Central memory CD8-positive, alpha-beta T cell (primary cell): ENCODE measurements at regions not wholly inside any gene's neighbourhood (a gene's known extent, or its start where the extent isn't known, plus 50 kb on each side); places are given as distances from the start of the nearest gene placed in this dataset.

Experiments
- ATAC-seq: fragments of 150-1000 bp; cut with Tn5 transposase; replicated peaks from 2 replicates; pipeline ENCODE4 v1.10.0; 2022; ENCODE audit warnings: mild to moderate bottlenecking, moderate FRiP score, moderate number of reproducible peaks; ENCODE audit not compliant: poor library complexity, severe bottlenecking; ENCODE audit errors: extremely low read depth
- DNase-seq, 2 donors: peaks; one replicate each; pipeline ENCODE4 v3.0.0; 2021; ENCODE audit warnings: low spot score in 2 of 2
- H3K27ac Mint-ChIP-seq: one replicate; pipeline ENCODE4 v1.8.0; 2022; ENCODE audit warnings: low read depth, mild to moderate bottlenecking, moderate library complexity, mixed read lengths
- H3K27me3 Mint-ChIP-seq: one replicate; pipeline ENCODE4 v1.8.0; 2022; ENCODE audit warnings: mixed read lengths
- H3K36me3 Mint-ChIP-seq: one replicate; pipeline ENCODE4 v1.8.0; 2022; ENCODE audit warnings: mild to moderate bottlenecking, moderate library complexity, mixed read lengths; ENCODE audit not compliant: insufficient read depth
- H3K4me1 Mint-ChIP-seq: one replicate; pipeline ENCODE4 v1.8.0; 2022; ENCODE audit warnings: mixed read lengths
- H3K4me3 Mint-ChIP-seq: one replicate; pipeline ENCODE4 v1.8.0; 2022; ENCODE audit warnings: mild to moderate bottlenecking, moderate library complexity, mixed read lengths
- H3K9me3 Mint-ChIP-seq: one replicate; pipeline ENCODE4 v1.8.0; 2022; ENCODE audit warnings: mixed read lengths

- ATAC-seq (no peak), DNase-seq (no peak)
- H3K27me3 Mint-ChIP-seq, result peaks cover 36% of the 10 kb centered on the region
- no peaks in the 10 kb centered on the region for H3K9me3 Mint-ChIP-seq
- H3K4me3 Mint-ChIP-seq, result no peak overlapping the region
- H3K36me3 Mint-ChIP-seq, result peaks cover 2% of the 10 kb centered on the region
- no peak overlapping the region for H3K27ac Mint-ChIP-seq
- no peaks in the 10 kb centered on the region for H3K4me1 Mint-ChIP-seq
These were observed 153.4 kb downstream of the TMEM161B start for GRCh38 chr5:88115211-88115610.

GRCh38 chr5:88113429-88113828 lies 155.2 kb downstream of the TMEM161B start:
- Mint-ChIP-seq H3K4me1 (no peaks in the 10 kb centered on the region), H3K27me3 (peaks cover 33% of the 10 kb centered on the region), H3K9me3 (no peaks in the 10 kb centered on the region), H3K4me3 (no peak overlapping the region), H3K27ac (no peak overlapping the region), H3K36me3 (peaks cover 2% of the 10 kb centered on the region)
- no peak for DNase-seq
- ATAC-seq, result no peak

- peaks cover 2% of the 10 kb centered on the region for H3K36me3 Mint-ChIP-seq
- no peak for ATAC-seq
- no peaks in the 10 kb centered on the region for H3K9me3 Mint-ChIP-seq
- no peak overlapping the region for H3K27ac Mint-ChIP-seq
- no peaks in the 10 kb centered on the region for H3K4me1 Mint-ChIP-seq
- DNase-seq, result no peak
- H3K4me3 Mint-ChIP-seq, result no peak overlapping the region
- peaks cover 14% of the 10 kb centered on the region for H3K27me3 Mint-ChIP-seq
These were observed 158.8 kb downstream of the TMEM161B start for GRCh38 chr5:88109818-88110217.

DNA sequence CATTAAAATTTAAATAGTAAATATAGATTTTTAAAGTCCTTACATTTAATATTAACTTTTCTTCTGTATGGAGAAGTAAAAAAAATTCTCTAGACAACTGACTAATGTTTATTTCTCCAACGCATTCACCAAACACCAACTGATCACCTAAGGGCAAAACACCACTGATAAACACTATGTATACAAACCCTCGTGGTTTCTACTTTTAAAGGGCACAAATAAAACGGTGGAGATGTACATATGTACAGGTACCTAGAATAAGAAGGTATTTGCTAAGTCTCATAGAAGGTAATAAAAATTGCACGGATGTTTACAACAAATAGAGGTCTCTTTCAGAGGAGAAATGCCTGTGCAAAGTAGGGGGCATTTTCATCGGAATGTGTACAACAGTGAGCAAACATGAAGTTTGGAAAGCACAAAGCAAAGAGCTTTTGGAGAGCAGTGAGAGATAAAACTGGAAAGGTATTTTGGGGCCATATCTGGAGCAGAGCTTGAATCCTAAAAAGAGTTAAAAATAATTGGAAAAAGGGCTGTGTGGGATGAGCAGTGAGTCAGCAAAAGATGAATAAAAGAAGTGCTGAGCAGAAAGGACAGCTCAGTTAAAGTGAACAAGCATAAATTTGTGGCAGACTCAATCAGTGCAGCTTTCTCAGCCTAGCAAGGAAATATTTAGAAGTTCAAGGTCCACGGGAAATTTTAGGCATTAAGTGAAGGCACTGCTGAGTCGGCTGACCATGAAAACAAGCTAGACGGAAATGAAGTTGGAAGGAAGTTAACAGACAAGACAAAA lies 160.0 kb downstream of the TMEM161B start:
- Mint-ChIP-seq H3K27me3 (peaks cover 19% of the 10 kb centered on the region), H3K27ac (no peak overlapping the region), H3K9me3 (no peaks in the 10 kb centered on the region), H3K4me3 (no peak overlapping the region), H3K4me1 (no peaks in the 10 kb centered on the region), H3K36me3 (peaks cover 2% of the 10 kb centered on the region)
- ATAC-seq (no peak), DNase-seq (no peak)

- DNase-seq, result no peak
- no peak for ATAC-seq
- peaks cover under 1% of the 10 kb centered on the region for H3K27me3 Mint-ChIP-seq
- H3K4me3 Mint-ChIP-seq, result no peak overlapping the region
- no peaks in the 10 kb centered on the region for H3K9me3 Mint-ChIP-seq
- no peaks in the 10 kb centered on the region for H3K4me1 Mint-ChIP-seq
- H3K36me3 Mint-ChIP-seq, result no peaks in the 10 kb centered on the region
- no peak overlapping the region for H3K27ac Mint-ChIP-seq
These were observed 173.6 kb downstream of the TMEM161B start for GRCh38 chr5:88094906-88095496.

DNA sequence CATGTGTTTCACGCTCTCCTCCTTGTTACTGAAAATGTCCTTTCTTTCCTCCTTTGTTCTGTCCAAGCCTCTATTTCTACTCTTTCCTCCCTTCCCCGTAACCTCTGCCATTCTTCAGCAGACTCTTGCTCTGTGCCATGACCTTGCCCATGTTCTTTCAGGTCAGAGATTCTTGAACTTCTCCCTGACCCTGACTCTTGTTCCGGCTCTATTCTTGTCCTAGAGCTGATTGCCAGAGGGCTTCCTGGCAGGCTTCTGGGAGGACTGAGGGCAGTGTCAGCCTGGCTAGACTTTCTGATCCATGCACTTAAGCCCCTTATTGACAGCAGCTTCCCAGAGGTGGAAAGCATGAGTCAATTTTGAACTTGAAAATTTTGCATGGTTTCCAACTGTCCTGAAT lies 174.2 kb downstream of the TMEM161B start:
- peaks cover 6% of the 10 kb centered on the region for H3K27me3 Mint-ChIP-seq
- no peak for ATAC-seq
- H3K4me3 Mint-ChIP-seq, result no peak overlapping the region
- no peak for DNase-seq
- no peak overlapping the region for H3K27ac Mint-ChIP-seq
- no peaks in the 10 kb centered on the region for H3K36me3 Mint-ChIP-seq
- H3K4me1 Mint-ChIP-seq, result no peaks in the 10 kb centered on the region
- H3K9me3 Mint-ChIP-seq, result no peaks in the 10 kb centered on the region

DNA sequence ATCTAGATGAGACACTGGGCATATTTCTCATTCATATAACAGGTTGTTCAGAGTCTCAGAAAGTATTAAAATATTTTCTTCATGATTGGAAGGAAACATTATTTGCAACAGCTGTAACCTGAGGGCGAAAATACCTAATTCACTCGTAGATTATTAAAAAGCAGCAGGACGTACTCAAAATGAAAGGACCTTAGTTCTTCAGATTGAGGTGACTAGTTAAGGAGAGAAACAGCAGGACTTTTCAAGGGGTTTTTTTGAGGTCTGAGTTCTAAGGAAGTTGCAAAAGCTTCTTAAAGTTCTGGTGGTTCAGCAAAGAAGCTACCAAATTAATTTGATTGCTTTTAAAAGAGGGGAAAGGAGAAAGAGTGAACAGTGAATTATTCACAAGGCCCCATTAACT lies 174.9 kb downstream of the TMEM161B start:
- Mint-ChIP-seq H3K4me1 (no peaks in the 10 kb centered on the region), H3K27ac (no peak overlapping the region), H3K27me3 (peaks cover 13% of the 10 kb centered on the region), H3K36me3 (no peaks in the 10 kb centered on the region), H3K9me3 (no peaks in the 10 kb centered on the region), H3K4me3 (no peak overlapping the region)
- ATAC-seq (no peak), DNase-seq (no peak)

DNA sequence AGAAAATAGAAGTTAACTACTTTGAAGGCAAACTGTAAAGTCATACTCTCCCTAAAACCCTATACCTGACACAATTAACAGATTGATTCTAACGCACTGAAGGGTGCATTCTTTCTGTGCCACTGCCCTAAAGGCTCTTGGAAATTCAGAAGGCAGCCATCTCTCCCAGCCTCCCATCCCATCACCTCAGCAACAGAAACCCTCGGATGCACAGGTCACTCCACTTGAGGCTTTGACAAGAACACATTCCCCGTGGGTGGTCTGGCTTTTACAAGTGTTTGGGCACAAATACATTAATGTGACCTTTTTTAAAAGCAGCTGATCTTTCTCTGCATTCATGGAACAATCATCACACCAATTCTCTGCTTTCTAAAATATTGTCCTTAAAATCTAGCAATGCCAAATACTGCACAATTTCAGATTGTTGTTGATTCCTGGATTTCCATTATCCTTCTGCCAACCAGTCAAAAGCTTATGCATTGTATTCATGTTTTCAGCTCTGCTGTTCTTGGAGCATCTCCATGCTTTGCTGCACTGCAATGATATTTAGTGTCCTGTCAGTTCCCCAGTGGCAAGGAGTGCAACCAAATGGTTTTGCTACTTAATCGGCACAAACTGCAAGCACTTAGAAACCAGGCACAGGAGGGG lies 175.6 kb downstream of the TMEM161B start:
- H3K4me1 Mint-ChIP-seq, result no peaks in the 10 kb centered on the region
- peaks cover 19% of the 10 kb centered on the region for H3K27me3 Mint-ChIP-seq
- no peak overlapping the region for H3K27ac Mint-ChIP-seq
- H3K9me3 Mint-ChIP-seq, result no peaks in the 10 kb centered on the region
- H3K4me3 Mint-ChIP-seq, result no peak overlapping the region
- H3K36me3 Mint-ChIP-seq, result no peaks in the 10 kb centered on the region
- DNase-seq, result no peak
- ATAC-seq, result no peak

- Mint-ChIP-seq H3K27me3 (peaks cover 27% of the 10 kb centered on the region), H3K9me3 (no peaks in the 10 kb centered on the region), H3K4me1 (no peaks in the 10 kb centered on the region), H3K27ac (no peak overlapping the region), H3K36me3 (no peaks in the 10 kb centered on the region), H3K4me3 (no peak overlapping the region)
- DNase-seq (no peak), ATAC-seq (no peak)
These were observed 176.3 kb downstream of the TMEM161B start for GRCh38 chr5:88092358-88092757.

DNA sequence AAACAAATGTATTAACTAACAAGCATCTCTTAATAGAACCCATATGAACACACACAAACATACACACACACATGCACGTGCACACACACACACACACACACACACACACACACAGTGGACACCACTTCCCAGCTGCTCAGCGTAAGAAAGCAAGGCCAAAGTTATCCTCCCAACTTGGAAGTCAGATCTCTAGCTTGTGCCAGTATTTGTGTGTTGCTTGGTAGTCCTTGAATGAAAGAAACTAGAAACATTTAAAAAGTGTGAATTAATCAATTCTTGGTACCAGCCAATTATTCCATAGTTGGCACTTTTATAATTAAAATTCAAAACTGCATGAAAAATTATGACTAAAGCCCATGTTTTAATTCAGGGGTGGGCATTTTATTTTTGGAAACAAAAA lies 178.1 kb downstream of the TMEM161B start:
- Mint-ChIP-seq H3K4me1 (no peaks in the 10 kb centered on the region), H3K27ac (no peak overlapping the region), H3K4me3 (no peak overlapping the region), H3K27me3 (peaks cover 39% of the 10 kb centered on the region), H3K9me3 (no peaks in the 10 kb centered on the region), H3K36me3 (no peaks in the 10 kb centered on the region)
- DNase-seq, result no peak
- ATAC-seq, result no peak

- DNase-seq (no peak), ATAC-seq (no peak)
- Mint-ChIP-seq H3K4me1 (no peaks in the 10 kb centered on the region), H3K27ac (no peak overlapping the region), H3K27me3 (peaks cover 45% of the 10 kb centered on the region), H3K36me3 (no peaks in the 10 kb centered on the region), H3K4me3 (no peak overlapping the region), H3K9me3 (no peaks in the 10 kb centered on the region)
These were observed 178.8 kb downstream of the TMEM161B start for GRCh38 chr5:88089719-88090390.

DNA sequence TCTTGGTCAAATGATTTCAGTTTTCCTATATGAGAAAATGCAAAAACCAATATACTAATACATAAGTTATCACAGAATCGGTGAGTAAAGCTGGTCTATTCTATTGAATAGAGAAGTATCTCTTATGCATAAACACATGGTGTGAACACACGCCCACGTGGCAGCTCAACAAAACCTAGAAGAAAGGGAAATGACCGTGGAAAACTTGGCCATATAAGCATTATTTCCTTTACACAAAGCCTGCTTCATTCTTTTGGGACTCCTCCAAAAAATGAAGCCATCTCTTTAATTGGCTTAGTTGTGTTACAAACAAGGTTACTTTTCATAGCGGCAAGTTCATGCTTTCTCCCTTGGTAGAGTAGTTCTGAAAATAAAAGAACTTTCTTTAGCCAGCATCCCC lies 183.2 kb downstream of the TMEM161B start:
- ATAC-seq (no peak), DNase-seq (no peak)
- Mint-ChIP-seq H3K9me3 (no peaks in the 10 kb centered on the region), H3K36me3 (no peaks in the 10 kb centered on the region), H3K27ac (no peak overlapping the region), H3K27me3 (peaks cover 56% of the 10 kb centered on the region), H3K4me1 (no peaks in the 10 kb centered on the region), H3K4me3 (no peak overlapping the region)
